Choroid plexus epithelial cell (primary cell): ENCODE measurements at regions not wholly inside any gene's neighbourhood (a gene's known extent, or its start where the extent isn't known, plus 50 kb on each side); places are given as distances from the start of the nearest gene placed in this dataset.
A peak's percentile ranks its signal among the peaks of the same experiment; 100 is the strongest.
"Not testable (repeated sequence)": the region's sequence is repeated elsewhere in the genome, so short reads cannot be mapped to it uniquely, and the experiment has no call there.

Experiments used
- DNase-seq: peaks from one replicate; pipeline ENCODE4 v3.0.0-alpha.2; 2010; ENCODE audit warnings: low read depth
- H3K4me3 ChIP-seq: 2 replicates; pipeline ENCODE4 v1.5.1; 2011; ENCODE audit warnings: low read depth, mild to moderate bottlenecking, control low read depth, low read length, moderate library complexity
- TF ChIP-seq, protein P1 (sequence below): conservative IDR thresholded peaks from 2 replicates; pipeline ENCODE4 v1.5.1; 2011; ENCODE audit warnings: low read depth, mild to moderate bottlenecking, control low read depth, inconsistent platforms, low read length, moderate library complexity

- no peak overlapping the region for H3K4me3 ChIP-seq
- TF ChIP-seq, protein P1, sequence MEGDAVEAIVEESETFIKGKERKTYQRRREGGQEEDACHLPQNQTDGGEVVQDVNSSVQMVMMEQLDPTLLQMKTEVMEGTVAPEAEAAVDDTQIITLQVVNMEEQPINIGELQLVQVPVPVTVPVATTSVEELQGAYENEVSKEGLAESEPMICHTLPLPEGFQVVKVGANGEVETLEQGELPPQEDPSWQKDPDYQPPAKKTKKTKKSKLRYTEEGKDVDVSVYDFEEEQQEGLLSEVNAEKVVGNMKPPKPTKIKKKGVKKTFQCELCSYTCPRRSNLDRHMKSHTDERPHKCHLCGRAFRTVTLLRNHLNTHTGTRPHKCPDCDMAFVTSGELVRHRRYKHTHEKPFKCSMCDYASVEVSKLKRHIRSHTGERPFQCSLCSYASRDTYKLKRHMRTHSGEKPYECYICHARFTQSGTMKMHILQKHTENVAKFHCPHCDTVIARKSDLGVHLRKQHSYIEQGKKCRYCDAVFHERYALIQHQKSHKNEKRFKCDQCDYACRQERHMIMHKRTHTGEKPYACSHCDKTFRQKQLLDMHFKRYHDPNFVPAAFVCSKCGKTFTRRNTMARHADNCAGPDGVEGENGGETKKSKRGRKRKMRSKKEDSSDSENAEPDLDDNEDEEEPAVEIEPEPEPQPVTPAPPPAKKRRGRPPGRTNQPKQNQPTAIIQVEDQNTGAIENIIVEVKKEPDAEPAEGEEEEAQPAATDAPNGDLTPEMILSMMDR: no peak
- no peak for DNase-seq
Measured at GRCh38 chr13:67934617-67935330, 704.6 kb upstream of the PCDH9 start.

DNA sequence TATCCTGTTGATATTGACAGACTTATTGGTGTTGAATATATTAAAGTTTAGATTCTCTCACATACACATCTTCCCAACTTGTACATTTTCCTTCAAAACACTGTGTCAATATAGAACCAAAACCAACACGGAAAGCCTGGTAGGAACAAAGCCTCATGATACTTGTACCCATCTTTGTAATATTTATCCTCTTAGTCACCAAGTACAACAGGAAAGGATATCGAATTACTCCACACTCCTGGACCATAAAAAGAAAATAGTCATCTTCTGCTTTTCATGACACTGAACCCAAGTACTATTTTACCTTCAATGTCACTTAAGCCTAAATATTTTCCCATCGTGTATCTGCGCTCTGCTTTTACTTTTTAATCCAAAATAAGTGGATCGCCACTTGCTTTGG, 702.9 kb upstream of the PCDH9 start:
- no peak overlapping the region for H3K4me3 ChIP-seq
- no peak for DNase-seq
- TF ChIP-seq, protein P1: no peak

DNA sequence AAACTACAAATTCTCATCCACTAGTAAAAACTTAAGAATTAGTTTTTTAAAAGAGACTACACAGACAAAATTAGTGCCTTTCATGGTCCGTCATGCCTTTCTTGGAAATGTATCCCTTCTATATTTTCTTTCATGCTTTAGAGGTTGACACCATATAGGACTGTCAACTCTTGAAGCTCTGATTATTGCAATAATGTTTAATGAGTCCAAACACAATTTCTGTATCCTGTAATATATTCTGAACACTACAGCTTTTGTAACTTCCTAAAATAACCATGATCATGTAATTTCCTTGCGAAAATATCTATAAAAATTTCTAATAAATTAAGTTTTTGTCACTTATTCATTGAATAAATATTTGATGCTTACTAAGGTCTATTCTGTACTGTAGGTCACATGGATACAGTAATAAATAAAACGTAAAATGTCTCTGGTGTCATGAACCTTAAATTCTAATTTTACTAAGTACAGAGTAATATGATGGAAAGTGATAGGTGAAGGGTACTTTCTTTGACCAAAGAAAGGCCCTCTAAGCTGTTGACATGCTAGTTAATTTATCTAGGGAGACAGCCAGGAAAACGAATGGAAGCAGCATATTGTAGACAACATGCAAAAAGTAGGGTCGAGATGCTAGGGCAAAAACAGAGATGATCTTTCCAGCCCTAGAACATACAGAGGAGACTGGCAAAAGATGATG, 687.3 kb upstream of the PCDH9 start:
- H3K4me3 ChIP-seq: no peak overlapping the region
- TF ChIP-seq, protein P1: no peak
- no peak for DNase-seq

GRCh38 chr13:67916650-67917049, 686.5 kb upstream of the PCDH9 start:
- TF ChIP-seq, protein P1: no peak
- H3K4me3 ChIP-seq: no peak overlapping the region
- no peak for DNase-seq

- TF ChIP-seq, protein P1: no peak
- no peak overlapping the region for H3K4me3 ChIP-seq
- no peak for DNase-seq
Measured at GRCh38 chr13:67914535-67914934, 684.4 kb upstream of the PCDH9 start.

DNA sequence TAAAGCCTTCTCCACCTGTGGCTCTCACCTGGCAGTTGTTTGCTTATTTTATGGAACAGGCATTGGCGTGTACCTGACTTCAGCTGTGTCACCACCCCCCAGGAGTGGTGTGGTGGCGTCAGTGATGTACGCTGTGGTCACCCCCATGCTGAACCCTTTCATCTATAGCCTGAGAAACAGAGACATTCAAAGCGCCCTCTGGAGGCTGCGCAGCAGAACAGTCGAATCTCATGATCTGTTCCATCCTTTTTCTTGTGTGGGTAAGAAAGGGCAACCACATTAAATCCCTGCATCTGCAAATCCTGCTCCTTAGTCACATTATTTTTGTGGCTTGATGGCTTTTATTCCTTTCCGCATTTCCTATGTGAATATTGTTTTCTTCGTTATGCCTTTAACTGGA, 672.8 kb upstream of the PCDH9 start:
- DNase-seq, H3K4me3 ChIP-seq: not testable (repeated sequence)

- peak; percentile 0 for DNase-seq
- TF ChIP-seq, protein P1: no peak
- H3K4me3 ChIP-seq: no peak overlapping the region
Measured at GRCh38 chr13:67880916-67881315, 650.8 kb upstream of the PCDH9 start.
